ENCODE measurements at regions not wholly inside any gene's neighbourhood (a gene's known extent, or its start where the extent isn't known, plus 50 kb on each side); places are given as distances from the start of the nearest gene placed in this dataset.

DNA sequence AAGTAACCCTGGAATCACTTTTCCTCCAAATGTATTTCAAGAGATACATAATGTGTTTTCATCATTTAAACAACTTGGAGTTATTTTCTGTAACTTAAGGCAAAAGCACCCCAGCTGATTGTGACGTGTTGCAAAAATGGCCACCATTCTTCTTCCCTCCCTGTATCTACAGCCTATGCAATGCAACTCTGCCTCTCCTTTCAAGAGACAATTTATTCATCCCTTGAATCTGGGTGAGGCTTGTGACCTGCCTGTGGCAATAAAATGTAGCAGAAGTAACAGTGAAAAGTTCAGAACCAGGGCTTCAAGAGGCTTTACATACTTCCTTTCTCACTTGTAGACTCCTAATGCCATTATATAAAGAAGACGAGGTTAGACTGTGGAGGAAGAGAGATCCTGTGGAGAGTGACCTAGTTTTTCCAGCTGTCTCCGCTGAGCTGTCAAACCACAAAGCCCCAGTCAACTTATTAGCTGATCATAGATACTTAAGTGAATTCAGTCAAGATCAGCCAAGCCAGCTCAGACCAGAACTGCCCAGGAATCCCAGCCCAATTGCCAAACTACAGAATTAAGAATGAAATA is 81.0 kb upstream of the KLF3 start:
- TF ChIP-seq, protein P1, sequence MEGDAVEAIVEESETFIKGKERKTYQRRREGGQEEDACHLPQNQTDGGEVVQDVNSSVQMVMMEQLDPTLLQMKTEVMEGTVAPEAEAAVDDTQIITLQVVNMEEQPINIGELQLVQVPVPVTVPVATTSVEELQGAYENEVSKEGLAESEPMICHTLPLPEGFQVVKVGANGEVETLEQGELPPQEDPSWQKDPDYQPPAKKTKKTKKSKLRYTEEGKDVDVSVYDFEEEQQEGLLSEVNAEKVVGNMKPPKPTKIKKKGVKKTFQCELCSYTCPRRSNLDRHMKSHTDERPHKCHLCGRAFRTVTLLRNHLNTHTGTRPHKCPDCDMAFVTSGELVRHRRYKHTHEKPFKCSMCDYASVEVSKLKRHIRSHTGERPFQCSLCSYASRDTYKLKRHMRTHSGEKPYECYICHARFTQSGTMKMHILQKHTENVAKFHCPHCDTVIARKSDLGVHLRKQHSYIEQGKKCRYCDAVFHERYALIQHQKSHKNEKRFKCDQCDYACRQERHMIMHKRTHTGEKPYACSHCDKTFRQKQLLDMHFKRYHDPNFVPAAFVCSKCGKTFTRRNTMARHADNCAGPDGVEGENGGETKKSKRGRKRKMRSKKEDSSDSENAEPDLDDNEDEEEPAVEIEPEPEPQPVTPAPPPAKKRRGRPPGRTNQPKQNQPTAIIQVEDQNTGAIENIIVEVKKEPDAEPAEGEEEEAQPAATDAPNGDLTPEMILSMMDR (IDR thresholded peaks at IDR 0.05; ENCODE audit: low read depth, low read length): no peak
- TF ChIP-seq EZH2phosphoT487 (IDR thresholded peaks at IDR 0.05; ENCODE audit: low read depth): no peak
